ENCODE measurements at regions not wholly inside any gene's neighbourhood (a gene's known extent, or its start where the extent isn't known, plus 50 kb on each side); places are given as distances from the start of the nearest gene placed in this dataset.

- no peak for DNase-seq (ENCODE audit: low spot score)
Observed at GRCh38 chr2:166560022-166560421, 66.0 kb upstream of the SCN7A start.

- no peak for DNase-seq (ENCODE audit: low spot score)
Observed at GRCh38 chr2:166550923-166551322, 56.9 kb upstream of the SCN7A start.

GRCh38 chr2:166545473-166545872 is 51.4 kb upstream of the SCN7A start:
- no peak for DNase-seq (ENCODE audit: low spot score)

All from CD4-positive, alpha-beta T cell treated with Interleukin-6 at 100 ng/mL for 8 hours (primary cell).